VCaP (cell line): ENCODE measurements at regions not wholly inside any gene's neighbourhood (a gene's known extent, or its start where the extent isn't known, plus 50 kb on each side); places are given as distances from the start of the nearest gene placed in this dataset.

Source experiments
- H3K27ac ChIP-seq: fragments of 450-650 bp; 2 replicates; pipeline ENCODE4 v1.5.1; 2017
- TF ChIP-seq, protein P1 (sequence below): fragments of 450-650 bp; conservative IDR thresholded peaks from 2 replicates; pipeline ENCODE4 v1.5.1; 2017; ENCODE audit warnings: mild to moderate bottlenecking, moderate library complexity

DNA sequence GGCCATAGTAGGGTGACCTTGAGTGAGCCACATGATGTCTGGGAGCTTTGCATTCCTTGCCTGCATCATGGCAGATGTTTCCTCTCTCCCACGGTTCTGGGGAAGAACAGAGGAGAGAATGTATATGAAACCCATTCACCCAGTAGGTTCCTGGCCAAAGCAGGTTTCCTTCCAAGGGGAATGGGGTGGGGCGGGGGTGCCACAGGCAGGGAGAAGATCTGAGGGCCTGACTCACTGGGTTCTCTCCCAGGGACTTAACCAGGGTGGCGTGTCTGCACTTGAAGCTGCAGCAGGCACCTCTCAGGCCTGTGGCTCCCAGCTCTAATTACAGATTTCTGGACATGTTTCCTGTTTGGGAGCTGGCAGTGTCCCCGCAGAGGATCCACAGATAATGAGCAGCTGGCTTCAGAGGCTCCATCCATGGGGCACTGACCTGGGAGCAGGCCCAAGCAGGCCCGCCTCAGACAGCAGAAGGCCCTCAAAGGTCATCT lies 50.2 kb upstream of the ZMIZ1 start:
- no peak overlapping the region for H3K27ac ChIP-seq
- TF ChIP-seq, protein P1, sequence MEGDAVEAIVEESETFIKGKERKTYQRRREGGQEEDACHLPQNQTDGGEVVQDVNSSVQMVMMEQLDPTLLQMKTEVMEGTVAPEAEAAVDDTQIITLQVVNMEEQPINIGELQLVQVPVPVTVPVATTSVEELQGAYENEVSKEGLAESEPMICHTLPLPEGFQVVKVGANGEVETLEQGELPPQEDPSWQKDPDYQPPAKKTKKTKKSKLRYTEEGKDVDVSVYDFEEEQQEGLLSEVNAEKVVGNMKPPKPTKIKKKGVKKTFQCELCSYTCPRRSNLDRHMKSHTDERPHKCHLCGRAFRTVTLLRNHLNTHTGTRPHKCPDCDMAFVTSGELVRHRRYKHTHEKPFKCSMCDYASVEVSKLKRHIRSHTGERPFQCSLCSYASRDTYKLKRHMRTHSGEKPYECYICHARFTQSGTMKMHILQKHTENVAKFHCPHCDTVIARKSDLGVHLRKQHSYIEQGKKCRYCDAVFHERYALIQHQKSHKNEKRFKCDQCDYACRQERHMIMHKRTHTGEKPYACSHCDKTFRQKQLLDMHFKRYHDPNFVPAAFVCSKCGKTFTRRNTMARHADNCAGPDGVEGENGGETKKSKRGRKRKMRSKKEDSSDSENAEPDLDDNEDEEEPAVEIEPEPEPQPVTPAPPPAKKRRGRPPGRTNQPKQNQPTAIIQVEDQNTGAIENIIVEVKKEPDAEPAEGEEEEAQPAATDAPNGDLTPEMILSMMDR = no peak
